Retinal pigment epithelial cell (primary cell): ENCODE measurements at regions not wholly inside any gene's neighbourhood (a gene's known extent, or its start where the extent isn't known, plus 50 kb on each side); places are given as distances from the start of the nearest gene placed in this dataset.

Experiments
- DNase-seq: peaks from one replicate; pipeline ENCODE4 v3.0.0-alpha.2; 2010; ENCODE audit warnings: low read depth
- H3K4me3 ChIP-seq: 2 replicates; pipeline ENCODE4 v1.5.1; 2011; ENCODE audit warnings: mild to moderate bottlenecking, low read length, control low read depth, moderate library complexity
- TF ChIP-seq, protein P1 (sequence below): conservative IDR thresholded peaks from 2 replicates; pipeline ENCODE4 v1.5.1; 2011; ENCODE audit warnings: low read depth, low read length, control low read depth, inconsistent platforms

DNA sequence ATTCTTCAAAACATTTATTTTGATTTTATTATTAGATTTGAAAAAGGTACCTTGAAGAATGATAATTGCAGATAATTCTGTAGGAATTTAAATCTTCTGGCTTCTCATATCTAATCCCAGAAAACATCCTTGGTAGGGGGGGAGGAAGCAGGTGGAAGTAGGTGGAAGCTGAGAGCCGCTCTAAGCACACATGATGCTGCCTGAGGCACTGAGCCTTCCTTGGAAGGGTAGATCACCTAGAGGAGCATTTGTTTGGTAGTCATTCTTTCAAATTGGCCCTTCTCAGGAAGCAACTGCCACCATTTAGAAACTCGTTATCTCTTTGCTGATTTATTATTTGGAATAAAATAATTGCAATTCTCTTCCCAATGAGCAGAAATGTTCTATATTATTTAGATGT lies 623.3 kb downstream of the CD109 start:
- H3K4me3 ChIP-seq, result no peak overlapping the region
- DNase-seq, result no peak
- TF ChIP-seq, protein P1, sequence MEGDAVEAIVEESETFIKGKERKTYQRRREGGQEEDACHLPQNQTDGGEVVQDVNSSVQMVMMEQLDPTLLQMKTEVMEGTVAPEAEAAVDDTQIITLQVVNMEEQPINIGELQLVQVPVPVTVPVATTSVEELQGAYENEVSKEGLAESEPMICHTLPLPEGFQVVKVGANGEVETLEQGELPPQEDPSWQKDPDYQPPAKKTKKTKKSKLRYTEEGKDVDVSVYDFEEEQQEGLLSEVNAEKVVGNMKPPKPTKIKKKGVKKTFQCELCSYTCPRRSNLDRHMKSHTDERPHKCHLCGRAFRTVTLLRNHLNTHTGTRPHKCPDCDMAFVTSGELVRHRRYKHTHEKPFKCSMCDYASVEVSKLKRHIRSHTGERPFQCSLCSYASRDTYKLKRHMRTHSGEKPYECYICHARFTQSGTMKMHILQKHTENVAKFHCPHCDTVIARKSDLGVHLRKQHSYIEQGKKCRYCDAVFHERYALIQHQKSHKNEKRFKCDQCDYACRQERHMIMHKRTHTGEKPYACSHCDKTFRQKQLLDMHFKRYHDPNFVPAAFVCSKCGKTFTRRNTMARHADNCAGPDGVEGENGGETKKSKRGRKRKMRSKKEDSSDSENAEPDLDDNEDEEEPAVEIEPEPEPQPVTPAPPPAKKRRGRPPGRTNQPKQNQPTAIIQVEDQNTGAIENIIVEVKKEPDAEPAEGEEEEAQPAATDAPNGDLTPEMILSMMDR, result no peak

DNA sequence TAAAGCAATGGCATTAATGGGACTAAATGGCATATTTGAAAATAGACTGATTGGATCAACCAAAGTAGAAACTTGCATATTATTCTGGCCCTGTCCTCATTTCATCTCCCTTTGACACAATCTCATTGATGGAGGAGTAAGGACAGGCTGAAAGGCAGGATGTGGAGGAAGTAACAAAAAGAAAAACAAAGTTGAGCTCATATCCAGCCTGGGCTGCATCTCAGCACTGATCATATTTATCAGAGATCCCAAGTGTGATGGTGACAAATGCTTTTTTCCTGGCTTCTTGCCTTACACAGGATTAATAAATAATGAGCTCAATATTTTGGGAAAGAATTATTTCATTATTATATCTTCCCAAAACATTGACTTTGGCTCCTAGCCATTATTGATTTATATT lies 622.7 kb downstream of the CD109 start:
- no peak for DNase-seq
- no peak overlapping the region for H3K4me3 ChIP-seq
- TF ChIP-seq, protein P1, result no peak

DNA sequence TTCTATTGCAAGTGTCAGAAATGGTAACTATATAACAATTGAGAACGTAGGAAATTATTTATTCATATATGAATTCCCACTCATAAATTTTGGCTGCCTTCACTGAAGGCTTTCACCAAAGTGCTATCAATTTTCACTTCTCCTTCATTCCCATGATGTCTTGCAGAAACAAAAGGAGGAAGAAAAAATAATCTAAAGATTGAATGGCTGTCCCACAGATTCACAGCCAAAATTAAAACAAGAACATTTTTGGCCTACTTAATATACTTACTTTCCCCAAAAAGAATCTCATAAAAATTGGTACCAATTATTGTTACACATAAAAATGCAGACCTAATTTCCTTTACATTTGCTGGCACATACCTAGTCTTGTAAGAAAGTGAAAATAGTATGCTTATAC lies 616.1 kb downstream of the CD109 start:
- no peak for DNase-seq
- TF ChIP-seq, protein P1, result no peak
- no peak overlapping the region for H3K4me3 ChIP-seq

DNA sequence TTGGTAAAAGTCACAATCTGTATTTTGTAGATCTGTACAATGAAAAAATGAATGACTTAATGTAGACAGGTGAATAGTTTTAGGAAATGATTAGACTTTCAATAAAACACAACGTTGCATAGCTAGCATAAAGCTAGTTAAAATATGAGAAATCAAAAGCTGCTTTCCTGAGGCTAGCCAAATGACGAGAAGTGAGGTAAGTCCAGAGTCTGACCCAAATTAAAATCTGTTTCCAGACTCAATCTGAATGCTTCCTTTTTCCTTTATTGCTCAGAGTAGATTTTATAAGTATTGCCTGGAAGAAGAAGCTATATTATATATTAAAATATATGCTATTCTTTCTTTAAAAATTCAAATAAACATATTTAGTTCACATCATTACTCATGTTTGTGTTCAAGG lies 615.4 kb downstream of the CD109 start:
- H3K4me3 ChIP-seq, result no peak overlapping the region
- DNase-seq, result no peak
- TF ChIP-seq, protein P1, result no peak

DNA sequence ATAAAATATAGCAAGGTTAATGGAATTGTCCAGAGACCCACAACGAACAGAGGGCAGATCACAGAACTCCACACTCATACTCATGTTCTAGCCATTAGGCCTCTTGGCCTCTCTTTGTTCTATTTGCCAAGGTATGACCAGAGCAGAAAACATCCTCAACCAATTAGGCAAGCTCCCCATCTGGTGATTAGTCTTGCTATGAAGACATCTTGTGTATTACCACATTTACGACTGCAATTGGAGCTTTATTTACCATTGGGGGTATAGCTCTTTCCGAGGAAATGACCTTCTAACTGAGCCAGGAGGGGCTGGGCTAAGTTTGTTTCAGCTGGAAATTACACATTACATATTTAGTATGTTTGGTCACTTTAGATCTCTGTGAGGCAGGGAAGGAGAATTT lies 593.9 kb downstream of the CD109 start:
- no peak overlapping the region for H3K4me3 ChIP-seq
- no peak for DNase-seq
- TF ChIP-seq, protein P1, result no peak

DNA sequence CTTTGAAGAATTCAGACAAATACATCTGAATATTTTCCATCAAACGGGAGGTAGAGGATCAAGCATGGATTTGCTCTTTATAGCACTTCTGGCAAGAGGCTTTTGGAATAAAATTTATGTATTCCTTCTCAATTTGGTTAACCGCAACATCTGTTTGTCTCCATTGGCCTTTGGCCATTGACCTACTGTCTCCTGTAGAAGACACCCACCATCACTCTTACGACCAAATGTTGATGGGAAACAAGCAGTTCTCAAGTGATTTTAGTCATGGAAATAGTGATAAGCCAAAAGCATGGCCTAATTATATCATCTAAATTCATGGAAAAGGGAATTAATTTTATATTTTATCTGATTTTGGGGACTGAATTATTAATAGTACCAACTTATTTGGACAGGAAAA lies 591.9 kb downstream of the CD109 start:
- no peak for DNase-seq
- H3K4me3 ChIP-seq, result no peak overlapping the region
- TF ChIP-seq, protein P1, result no peak

DNA sequence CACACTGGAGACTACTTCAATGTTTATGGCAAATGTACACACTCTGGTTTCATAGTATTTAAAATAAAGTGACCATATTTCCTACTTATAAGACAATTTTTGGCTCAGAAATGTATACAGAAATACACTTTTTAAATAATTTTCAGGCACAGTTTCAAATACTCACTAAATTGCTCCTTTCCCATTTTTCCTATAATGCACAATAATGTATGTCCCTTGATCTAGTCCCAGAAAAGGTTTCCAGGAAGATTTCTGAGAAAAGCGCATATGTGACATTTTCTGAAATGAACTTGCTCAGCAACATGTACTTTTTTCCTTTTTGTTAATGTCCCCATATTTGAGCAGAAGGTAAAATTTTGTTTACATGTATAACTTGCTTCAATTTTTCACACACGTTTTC lies 591.4 kb downstream of the CD109 start:
- no peak for DNase-seq
- H3K4me3 ChIP-seq, result no peak overlapping the region
- TF ChIP-seq, protein P1, result no peak
